PC-9 (cell line): ENCODE measurements at regions not wholly inside any gene's neighbourhood (a gene's known extent, or its start where the extent isn't known, plus 50 kb on each side); places are given as distances from the start of the nearest gene placed in this dataset.

Experiments used
- BruUV-seq: library from RNA; stranded (reverse); fragments of 400-500 nt; replicated peaks from 2 replicates; lab custom pipeline; 2021; lab: Mats Ljungman, UMichigan
- CTCF ChIA-PET: fragments of 300-600 bp; sonication (Branson Sonifier 250); formaldehyde crosslinking; loops from one replicate; lab custom pipeline; 2022; ENCODE audit warnings: antibody characterized with exemption; lab: Charles Lee
- POLR2A ChIA-PET: fragments of 300-600 bp; sonication (Branson Sonifier 250); formaldehyde crosslinking; loops from one replicate; lab custom pipeline; 2022; ENCODE audit warnings: antibody characterized with exemption; ENCODE audit not compliant: unreplicated experiment; lab: Charles Lee
- DNase-seq, 2 experiments: peaks; one replicate each; pipeline versions ENCODE4 v3.0.0 to v3.0.0-alpha.2; 2015 to 2022; ENCODE audit warnings: mixed read lengths in 1 of 2
- H2AFZ ChIP-seq: fragments of 200-600 bp; sonication (generic); 2 replicates; pipeline ENCODE4 v1.8.1; 2017; ENCODE audit warnings: antibody characterized with exemption
- H3F3A ChIP-seq: fragments of 200-600 bp; sonication (generic); 2 replicates; pipeline ENCODE4 v1.8.1; 2017; ENCODE audit warnings: antibody characterized with exemption, mild to moderate bottlenecking, low read depth; ENCODE audit not compliant: insufficient read depth
- H3K27ac ChIP-seq: fragments of 200-600 bp; sonication (generic); 2 replicates; pipeline ENCODE4 v1.6.1; 2016; ENCODE audit warnings: mixed run types
- H3K27me3 ChIP-seq: fragments of 200-600 bp; sonication (generic); 2 replicates; pipeline ENCODE4 v1.6.1; 2016; ENCODE audit warnings: low read depth, mixed run types; ENCODE audit not compliant: insufficient read depth
- H3K36me3 ChIP-seq: fragments of 200-600 bp; sonication (generic); 2 replicates; pipeline ENCODE4 v1.6.1; 2016; ENCODE audit warnings: low read depth, mixed run types
- H3K4me1 ChIP-seq: fragments of 200-600 bp; sonication (generic); replicated peaks from 2 replicates; pipeline ENCODE4 v1.6.1; 2016; ENCODE audit warnings: mixed run types; ENCODE audit not compliant: insufficient read depth
- H3K4me2 ChIP-seq: fragments of 200-600 bp; sonication (generic); 2 replicates; pipeline ENCODE4 v1.6.1; 2017; ENCODE audit warnings: mixed run types
- H3K4me3 ChIP-seq: fragments of 200-600 bp; sonication (generic); 2 replicates; pipeline ENCODE4 v1.6.1; 2016; ENCODE audit warnings: mixed run types
- H3K79me2 ChIP-seq: fragments of 200-600 bp; sonication (generic); 2 replicates; pipeline ENCODE4 v1.6.1; 2017; ENCODE audit warnings: low read depth, mixed run types
- H3K9me2 ChIP-seq: fragments of 200-600 bp; sonication (generic); 2 replicates; pipeline ENCODE4 v1.8.1; 2017; ENCODE audit warnings: mild to moderate bottlenecking; ENCODE audit not compliant: insufficient read depth
- H3K9me3 ChIP-seq: fragments of 200-600 bp; sonication (generic); 2 replicates; pipeline ENCODE4 v1.8.1; 2016; ENCODE audit warnings: low read depth; ENCODE audit not compliant: insufficient read depth
- H4K20me1 ChIP-seq: fragments of 200-600 bp; sonication (generic); 2 replicates; pipeline ENCODE4 v1.8.1; 2017; ENCODE audit not compliant: insufficient read depth
- EZH2 ChIP-seq: fragments of 200-600 bp; sonication (generic); IDR thresholded peaks from 2 replicates; pipeline ENCODE4 v1.8.0; 2017; ENCODE audit warnings: antibody characterized with exemption, low read depth
- intact Hi-C: fragments of 100-400 bp; cut with micrococcal nuclease; formaldehyde crosslinking; loops from one replicate; pipeline ENCODE4 v1.10.0; 2022; ENCODE audit not compliant: unreplicated experiment
- TF ChIP-seq, protein P1 (sequence below): fragments of 200-600 bp; sonication (generic); conservative IDR thresholded peaks from 2 replicates; pipeline ENCODE4 v1.6.1; 2017; ENCODE audit warnings: mixed run types, antibody characterized with exemption, mild to moderate bottlenecking, moderate library complexity

DNA sequence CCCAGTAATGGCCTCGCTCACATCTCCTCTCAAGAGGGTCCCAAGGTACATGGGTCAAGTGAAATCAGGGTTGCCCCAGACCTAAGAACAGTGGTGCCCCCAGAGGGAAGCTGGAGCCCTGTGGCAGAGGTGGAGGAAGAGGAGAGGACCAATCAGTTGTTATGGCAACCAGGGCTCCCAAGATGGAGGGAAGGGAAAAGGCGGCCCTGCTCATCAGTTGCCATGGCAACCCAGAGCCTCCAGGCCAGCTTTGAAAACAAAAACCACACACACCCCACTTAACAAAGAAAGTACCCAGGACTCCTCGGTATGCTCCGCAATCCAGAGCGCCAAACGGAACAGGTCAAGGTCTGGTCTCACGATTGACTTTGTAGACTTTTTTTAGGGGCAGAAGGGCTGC is 53.5 kb upstream of the SLC35C1 start:
- H3K36me3 ChIP-seq = no peaks in the 10 kb centered on the region
- H3K27me3 ChIP-seq = peaks cover 99% of the 10 kb centered on the region
- no peak for DNase-seq
- H3K79me2 ChIP-seq = no peaks in the 10 kb centered on the region
- TF ChIP-seq, protein P1, sequence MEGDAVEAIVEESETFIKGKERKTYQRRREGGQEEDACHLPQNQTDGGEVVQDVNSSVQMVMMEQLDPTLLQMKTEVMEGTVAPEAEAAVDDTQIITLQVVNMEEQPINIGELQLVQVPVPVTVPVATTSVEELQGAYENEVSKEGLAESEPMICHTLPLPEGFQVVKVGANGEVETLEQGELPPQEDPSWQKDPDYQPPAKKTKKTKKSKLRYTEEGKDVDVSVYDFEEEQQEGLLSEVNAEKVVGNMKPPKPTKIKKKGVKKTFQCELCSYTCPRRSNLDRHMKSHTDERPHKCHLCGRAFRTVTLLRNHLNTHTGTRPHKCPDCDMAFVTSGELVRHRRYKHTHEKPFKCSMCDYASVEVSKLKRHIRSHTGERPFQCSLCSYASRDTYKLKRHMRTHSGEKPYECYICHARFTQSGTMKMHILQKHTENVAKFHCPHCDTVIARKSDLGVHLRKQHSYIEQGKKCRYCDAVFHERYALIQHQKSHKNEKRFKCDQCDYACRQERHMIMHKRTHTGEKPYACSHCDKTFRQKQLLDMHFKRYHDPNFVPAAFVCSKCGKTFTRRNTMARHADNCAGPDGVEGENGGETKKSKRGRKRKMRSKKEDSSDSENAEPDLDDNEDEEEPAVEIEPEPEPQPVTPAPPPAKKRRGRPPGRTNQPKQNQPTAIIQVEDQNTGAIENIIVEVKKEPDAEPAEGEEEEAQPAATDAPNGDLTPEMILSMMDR = no peak
- TF ChIP-seq EZH2 = no peak
- H3F3A ChIP-seq = no peaks in the 10 kb centered on the region
- no peak overlapping the region for H3K4me2 ChIP-seq
- ChIA-PET POLR2A (no interaction called here), CTCF (no interaction called here)
- no peaks in the 10 kb centered on the region; the same call in 1 of the 2 replicates for H4K20me1 ChIP-seq
- BruUV-seq = no TSS peak
- intact Hi-C loops = no loop called here
- H3K9me2 ChIP-seq = no peaks in the 10 kb centered on the region
- H3K4me1 ChIP-seq = no peaks in the 10 kb centered on the region
- no peaks in the 10 kb centered on the region for H3K9me3 ChIP-seq
- no peak overlapping the region for H3K4me3 ChIP-seq
- no peak overlapping the region for H3K27ac ChIP-seq
- H2AFZ ChIP-seq = no peak overlapping the region

DNA sequence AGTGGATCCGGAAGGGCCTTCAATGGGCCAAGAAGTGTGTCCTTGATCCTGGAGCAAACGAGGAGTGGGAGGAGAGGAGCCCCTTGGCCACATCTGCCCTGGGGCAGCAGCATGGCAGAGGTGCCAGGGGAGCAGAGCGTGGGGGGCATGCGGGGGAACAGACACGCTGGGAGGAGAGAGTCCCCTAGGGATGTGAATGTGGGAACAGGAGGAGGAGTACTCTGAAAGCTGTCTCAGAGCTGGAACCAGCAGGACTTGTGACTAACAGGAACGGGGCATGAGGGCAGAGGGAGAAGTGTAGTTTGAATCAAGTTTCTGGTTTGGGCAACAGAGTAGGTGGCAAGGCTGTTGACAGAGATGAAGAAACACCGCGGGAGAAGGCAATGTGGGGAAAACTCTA is 54.5 kb upstream of the SLC35C1 start:
- no peaks in the 10 kb centered on the region for H3K36me3 ChIP-seq
- ChIA-PET POLR2A (no interaction called here), CTCF (no interaction called here)
- no peak overlapping the region for H3K4me2 ChIP-seq
- BruUV-seq = no TSS peak
- no peaks in the 10 kb centered on the region for H3K4me1 ChIP-seq
- TF ChIP-seq, protein P1 = no peak
- TF ChIP-seq EZH2 = no peak
- H3F3A ChIP-seq = no peaks in the 10 kb centered on the region
- H3K4me3 ChIP-seq = no peak overlapping the region
- H3K9me2 ChIP-seq = no peaks in the 10 kb centered on the region
- no peaks in the 10 kb centered on the region; the same call in 1 of the 2 replicates for H4K20me1 ChIP-seq
- no peak overlapping the region for H2AFZ ChIP-seq
- DNase-seq = no peak
- no peak overlapping the region for H3K27ac ChIP-seq
- intact Hi-C loops = no loop called here
- no peaks in the 10 kb centered on the region for H3K79me2 ChIP-seq
- peaks cover 98% of the 10 kb centered on the region for H3K27me3 ChIP-seq
- H3K9me3 ChIP-seq = no peaks in the 10 kb centered on the region

DNA sequence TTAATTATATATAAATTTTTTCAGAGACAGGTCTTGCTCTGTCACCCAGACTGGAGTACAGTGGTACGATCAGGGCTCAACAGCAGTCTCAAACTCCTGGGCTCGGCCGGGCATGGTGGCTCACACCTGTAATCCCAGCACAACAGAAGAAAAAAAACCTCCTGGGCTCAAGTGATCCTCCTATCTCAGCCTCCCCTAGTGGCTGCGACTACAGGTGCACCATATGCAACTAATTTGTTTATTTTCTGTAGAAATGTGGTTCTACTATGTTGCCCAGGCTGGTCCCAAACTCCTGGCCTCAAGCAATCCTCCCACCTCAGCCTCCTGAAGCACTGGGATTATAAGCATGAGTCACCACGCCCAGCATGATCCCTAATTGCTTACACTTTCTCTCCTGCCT is 56.1 kb upstream of the SLC35C1 start:
- DNase-seq = no peak
- intact Hi-C loops = no loop called here

More for the DNA sequence above, 56.1 kb upstream of the SLC35C1 start:
- Histone ChIP-seq H3K27me3 (peaks cover 98% of the 10 kb centered on the region), H3K9me3 (no peaks in the 10 kb centered on the region), H3K4me1 (no peaks in the 10 kb centered on the region), H2AFZ (no peak overlapping the region), H3K27ac (no peak overlapping the region), H3K79me2 (no peaks in the 10 kb centered on the region), H3K36me3 (no peaks in the 10 kb centered on the region), H3F3A (no peaks in the 10 kb centered on the region), H3K4me3 (no peak overlapping the region), H3K9me2 (no peaks in the 10 kb centered on the region), H3K4me2 (no peak overlapping the region), H4K20me1 (no peaks in the 10 kb centered on the region; the same call in 1 of the 2 replicates)
- no peak for TF ChIP-seq EZH2
- TF ChIP-seq, protein P1 = no peak
- CTCF ChIA-PET = no interaction called here
- no TSS peak for BruUV-seq
- POLR2A ChIA-PET = no interaction called here
